Body of pancreas (tissue), 4 donors: ENCODE measurements at regions not wholly inside any gene's neighbourhood (a gene's known extent, or its start where the extent isn't known, plus 50 kb on each side); places are given as distances from the start of the nearest gene placed in this dataset.

ENCODE experiments used
- POLR2A ChIP-seq, 3 donors: fragments of 450-650 bp; IDR thresholded peaks; one replicate each; pipeline ENCODE4 v1.6.1; 2016; ENCODE audit warnings: antibody characterized with exemption in 3 of 3, mild to moderate bottlenecking in 2 of 3
- TF ChIP-seq, protein P1 (sequence below), 7 experiments: fragments of 450-650 bp in 4 of 7; fragments of 200-600 bp in 3 of 7; sonication (generic) in 3 of 7; IDR thresholded peaks; one replicate each; pipeline ENCODE4 v1.5.1; 2016 to 2019; ENCODE audit warnings: antibody characterized with exemption in 7 of 7

DNA sequence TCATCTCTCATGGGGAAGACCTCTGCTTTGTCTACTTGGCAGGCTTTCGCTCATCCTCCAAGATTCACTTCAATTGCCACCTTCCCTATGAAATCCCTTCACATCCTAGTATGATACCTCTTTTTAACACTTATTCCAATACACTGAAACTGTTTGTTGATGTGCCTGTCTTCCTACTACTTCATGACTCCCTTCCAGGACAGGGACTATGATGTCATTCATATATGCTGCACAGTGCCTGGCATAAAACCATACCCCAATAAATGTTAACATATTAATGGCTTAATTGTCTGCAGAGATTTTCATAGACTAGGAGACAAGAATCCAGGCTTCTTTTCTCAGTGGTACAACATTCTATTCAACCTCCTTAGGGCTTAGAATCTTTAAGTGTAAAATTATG is 215.5 kb downstream of the ZNF608 start:
- TF ChIP-seq POLR2A (IDR thresholded peaks at IDR 0.05): no peak
- TF ChIP-seq, protein P1, sequence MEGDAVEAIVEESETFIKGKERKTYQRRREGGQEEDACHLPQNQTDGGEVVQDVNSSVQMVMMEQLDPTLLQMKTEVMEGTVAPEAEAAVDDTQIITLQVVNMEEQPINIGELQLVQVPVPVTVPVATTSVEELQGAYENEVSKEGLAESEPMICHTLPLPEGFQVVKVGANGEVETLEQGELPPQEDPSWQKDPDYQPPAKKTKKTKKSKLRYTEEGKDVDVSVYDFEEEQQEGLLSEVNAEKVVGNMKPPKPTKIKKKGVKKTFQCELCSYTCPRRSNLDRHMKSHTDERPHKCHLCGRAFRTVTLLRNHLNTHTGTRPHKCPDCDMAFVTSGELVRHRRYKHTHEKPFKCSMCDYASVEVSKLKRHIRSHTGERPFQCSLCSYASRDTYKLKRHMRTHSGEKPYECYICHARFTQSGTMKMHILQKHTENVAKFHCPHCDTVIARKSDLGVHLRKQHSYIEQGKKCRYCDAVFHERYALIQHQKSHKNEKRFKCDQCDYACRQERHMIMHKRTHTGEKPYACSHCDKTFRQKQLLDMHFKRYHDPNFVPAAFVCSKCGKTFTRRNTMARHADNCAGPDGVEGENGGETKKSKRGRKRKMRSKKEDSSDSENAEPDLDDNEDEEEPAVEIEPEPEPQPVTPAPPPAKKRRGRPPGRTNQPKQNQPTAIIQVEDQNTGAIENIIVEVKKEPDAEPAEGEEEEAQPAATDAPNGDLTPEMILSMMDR (IDR thresholded peaks at IDR 0.05): no peak
